ENCODE measurements at regions not wholly inside any gene's neighbourhood (a gene's known extent, or its start where the extent isn't known, plus 50 kb on each side); places are given as distances from the start of the nearest gene placed in this dataset.

DNA sequence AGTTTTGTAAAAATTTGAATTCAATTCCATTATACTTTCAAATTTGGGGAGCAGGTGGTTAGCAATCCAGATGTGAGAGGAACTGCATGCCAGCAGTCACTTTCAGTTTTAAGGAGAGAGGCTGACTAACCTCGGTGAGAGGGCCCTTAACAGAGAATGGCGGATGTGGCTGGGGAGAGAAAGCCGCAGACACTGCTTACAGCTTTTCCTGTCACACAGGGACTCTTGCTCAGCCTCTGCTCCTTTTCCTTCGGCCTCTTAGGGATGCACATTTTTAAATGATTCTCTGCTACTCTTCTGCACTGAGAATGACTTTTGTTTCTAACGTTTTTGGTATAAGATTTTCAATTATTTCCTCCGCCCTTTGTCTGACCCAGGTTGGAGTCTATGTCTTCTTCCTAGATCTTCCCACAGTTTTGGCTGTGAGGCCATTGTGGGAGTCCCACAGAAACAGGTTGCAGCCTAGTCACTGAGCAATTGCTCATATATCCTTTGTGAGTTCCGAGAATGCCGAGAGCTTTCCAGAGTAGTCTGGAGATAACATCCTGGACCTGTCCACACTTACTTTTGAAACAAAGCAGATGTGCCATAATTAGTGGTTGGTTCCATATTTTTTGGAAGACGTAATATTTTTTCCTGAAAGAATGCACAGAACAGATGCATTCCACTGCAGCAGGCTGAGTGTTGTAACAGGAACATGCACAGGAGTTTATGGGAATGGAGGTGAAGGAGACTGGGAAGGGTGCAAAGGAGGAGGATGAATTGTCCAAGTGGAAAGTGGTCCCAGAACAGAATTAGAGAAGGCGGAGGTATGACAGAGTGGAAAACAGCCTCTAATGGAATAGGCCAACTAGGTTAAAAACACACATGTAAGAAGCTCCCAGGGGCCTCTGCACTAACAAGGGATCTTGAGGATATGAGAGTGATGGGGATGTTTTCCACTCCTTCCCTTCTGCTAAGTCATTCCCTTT, 168.0 kb upstream of the ZNF32 start:
- TF ChIP-seq, protein P1, sequence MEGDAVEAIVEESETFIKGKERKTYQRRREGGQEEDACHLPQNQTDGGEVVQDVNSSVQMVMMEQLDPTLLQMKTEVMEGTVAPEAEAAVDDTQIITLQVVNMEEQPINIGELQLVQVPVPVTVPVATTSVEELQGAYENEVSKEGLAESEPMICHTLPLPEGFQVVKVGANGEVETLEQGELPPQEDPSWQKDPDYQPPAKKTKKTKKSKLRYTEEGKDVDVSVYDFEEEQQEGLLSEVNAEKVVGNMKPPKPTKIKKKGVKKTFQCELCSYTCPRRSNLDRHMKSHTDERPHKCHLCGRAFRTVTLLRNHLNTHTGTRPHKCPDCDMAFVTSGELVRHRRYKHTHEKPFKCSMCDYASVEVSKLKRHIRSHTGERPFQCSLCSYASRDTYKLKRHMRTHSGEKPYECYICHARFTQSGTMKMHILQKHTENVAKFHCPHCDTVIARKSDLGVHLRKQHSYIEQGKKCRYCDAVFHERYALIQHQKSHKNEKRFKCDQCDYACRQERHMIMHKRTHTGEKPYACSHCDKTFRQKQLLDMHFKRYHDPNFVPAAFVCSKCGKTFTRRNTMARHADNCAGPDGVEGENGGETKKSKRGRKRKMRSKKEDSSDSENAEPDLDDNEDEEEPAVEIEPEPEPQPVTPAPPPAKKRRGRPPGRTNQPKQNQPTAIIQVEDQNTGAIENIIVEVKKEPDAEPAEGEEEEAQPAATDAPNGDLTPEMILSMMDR (IDR thresholded peaks at IDR 0.05), result no peak
- TF ChIP-seq POLR2A (IDR thresholded peaks at IDR 0.05) (no peak), EP300 (IDR thresholded peaks at IDR 0.05) (no peak)

Measured in tibial nerve (tissue), 4 donors.